C4-2B (cell line): ENCODE measurements at regions not wholly inside any gene's neighbourhood (a gene's known extent, or its start where the extent isn't known, plus 50 kb on each side); places are given as distances from the start of the nearest gene placed in this dataset.

ENCODE experiments used
- ZFX ChIP-seq: fragments of 450-650 bp; IDR thresholded peaks from 2 replicates; pipeline ENCODE4 v1.6.1; 2017
- TF ChIP-seq, protein P1 (sequence below): fragments of 450-650 bp; conservative IDR thresholded peaks from 2 replicates; pipeline ENCODE4 v1.5.1; 2017; ENCODE audit warnings: mild to moderate bottlenecking

DNA sequence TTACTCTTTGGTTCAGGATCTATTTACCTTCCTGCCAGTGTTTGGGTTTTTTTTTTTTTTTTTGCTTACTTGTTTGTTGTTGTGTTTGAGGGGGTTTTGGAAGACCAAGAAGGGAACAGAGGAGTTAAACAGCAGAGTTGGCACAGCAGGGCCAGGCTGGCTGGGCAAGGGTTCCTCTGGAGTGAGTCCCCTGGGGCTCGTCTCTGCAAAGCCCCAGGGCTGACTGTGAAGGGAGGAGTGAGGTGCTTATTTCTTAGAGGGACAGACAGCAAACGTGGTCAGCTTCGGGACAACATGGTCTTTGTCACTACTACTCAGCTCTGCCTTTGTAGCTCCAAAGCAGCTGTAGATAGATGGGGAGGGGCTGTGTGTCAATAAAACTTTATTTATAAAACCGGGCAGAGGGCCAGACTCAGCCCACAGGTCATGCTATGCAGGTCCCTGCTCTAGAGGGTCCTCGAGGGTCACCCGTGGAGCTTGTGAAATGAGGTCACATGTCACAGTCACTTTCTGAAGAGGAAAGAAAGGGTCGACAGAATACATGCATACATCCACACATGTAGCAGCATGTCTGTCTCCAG lies 1404.7 kb downstream of the BRD1 start:
- TF ChIP-seq, protein P1, sequence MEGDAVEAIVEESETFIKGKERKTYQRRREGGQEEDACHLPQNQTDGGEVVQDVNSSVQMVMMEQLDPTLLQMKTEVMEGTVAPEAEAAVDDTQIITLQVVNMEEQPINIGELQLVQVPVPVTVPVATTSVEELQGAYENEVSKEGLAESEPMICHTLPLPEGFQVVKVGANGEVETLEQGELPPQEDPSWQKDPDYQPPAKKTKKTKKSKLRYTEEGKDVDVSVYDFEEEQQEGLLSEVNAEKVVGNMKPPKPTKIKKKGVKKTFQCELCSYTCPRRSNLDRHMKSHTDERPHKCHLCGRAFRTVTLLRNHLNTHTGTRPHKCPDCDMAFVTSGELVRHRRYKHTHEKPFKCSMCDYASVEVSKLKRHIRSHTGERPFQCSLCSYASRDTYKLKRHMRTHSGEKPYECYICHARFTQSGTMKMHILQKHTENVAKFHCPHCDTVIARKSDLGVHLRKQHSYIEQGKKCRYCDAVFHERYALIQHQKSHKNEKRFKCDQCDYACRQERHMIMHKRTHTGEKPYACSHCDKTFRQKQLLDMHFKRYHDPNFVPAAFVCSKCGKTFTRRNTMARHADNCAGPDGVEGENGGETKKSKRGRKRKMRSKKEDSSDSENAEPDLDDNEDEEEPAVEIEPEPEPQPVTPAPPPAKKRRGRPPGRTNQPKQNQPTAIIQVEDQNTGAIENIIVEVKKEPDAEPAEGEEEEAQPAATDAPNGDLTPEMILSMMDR = no peak
- TF ChIP-seq ZFX = no peak
